Uterus (tissue), 2 donors: ENCODE measurements at regions not wholly inside any gene's neighbourhood (a gene's known extent, or its start where the extent isn't known, plus 50 kb on each side); places are given as distances from the start of the nearest gene placed in this dataset.

Experiments
- POLR2A ChIP-seq, 2 donors: fragments of 450-650 bp; IDR thresholded peaks; one replicate each; pipeline ENCODE4 v1.6.1; 2016; ENCODE audit warnings: antibody characterized with exemption in 2 of 2, mild to moderate bottlenecking in 1 of 2, moderate library complexity in 1 of 2
- TF ChIP-seq, protein P1 (sequence below), 4 experiments: fragments of 200-600 bp in 2 of 4; fragments of 450-650 bp in 2 of 4; sonication (generic) in 2 of 4; IDR thresholded peaks; one replicate each; pipeline ENCODE4 v1.5.1; 2016 to 2019; ENCODE audit warnings: antibody characterized with exemption in 4 of 4, mild to moderate bottlenecking in 2 of 4, moderate library complexity in 1 of 4

GRCh38 chr7:67380858-67381257 is 384.2 kb downstream of the TYW1 start:
- TF ChIP-seq POLR2A (IDR thresholded peaks at IDR 0.05), result no peak
- TF ChIP-seq, protein P1, sequence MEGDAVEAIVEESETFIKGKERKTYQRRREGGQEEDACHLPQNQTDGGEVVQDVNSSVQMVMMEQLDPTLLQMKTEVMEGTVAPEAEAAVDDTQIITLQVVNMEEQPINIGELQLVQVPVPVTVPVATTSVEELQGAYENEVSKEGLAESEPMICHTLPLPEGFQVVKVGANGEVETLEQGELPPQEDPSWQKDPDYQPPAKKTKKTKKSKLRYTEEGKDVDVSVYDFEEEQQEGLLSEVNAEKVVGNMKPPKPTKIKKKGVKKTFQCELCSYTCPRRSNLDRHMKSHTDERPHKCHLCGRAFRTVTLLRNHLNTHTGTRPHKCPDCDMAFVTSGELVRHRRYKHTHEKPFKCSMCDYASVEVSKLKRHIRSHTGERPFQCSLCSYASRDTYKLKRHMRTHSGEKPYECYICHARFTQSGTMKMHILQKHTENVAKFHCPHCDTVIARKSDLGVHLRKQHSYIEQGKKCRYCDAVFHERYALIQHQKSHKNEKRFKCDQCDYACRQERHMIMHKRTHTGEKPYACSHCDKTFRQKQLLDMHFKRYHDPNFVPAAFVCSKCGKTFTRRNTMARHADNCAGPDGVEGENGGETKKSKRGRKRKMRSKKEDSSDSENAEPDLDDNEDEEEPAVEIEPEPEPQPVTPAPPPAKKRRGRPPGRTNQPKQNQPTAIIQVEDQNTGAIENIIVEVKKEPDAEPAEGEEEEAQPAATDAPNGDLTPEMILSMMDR (IDR thresholded peaks at IDR 0.05), result no peak
